OCI-LY3 (cell line): ENCODE measurements at regions not wholly inside any gene's neighbourhood (a gene's known extent, or its start where the extent isn't known, plus 50 kb on each side); places are given as distances from the start of the nearest gene placed in this dataset.

Experiments used
- H2AFZ ChIP-seq: fragments of 200-600, 300-600 bp; shearing (Covaris generic); 2 replicates; pipeline ENCODE4 v1.6.0; 2014; ENCODE audit warnings: antibody characterized with exemption, low read depth, low read length
- H3K27ac ChIP-seq: fragments of 200-600, 300-600 bp; sonication (generic); 2 replicates; pipeline ENCODE4 v1.5.1; 2014; ENCODE audit warnings: mild to moderate bottlenecking, low read length, moderate library complexity, mixed read lengths
- H3K27me3 ChIP-seq: fragments of 200-600, 300-600 bp; sonication (generic); 2 replicates; pipeline ENCODE4 v1.6.1; 2014; ENCODE audit warnings: low read depth, low read length, mixed read lengths
- H3K36me3 ChIP-seq: fragments of 200-600, 300-600 bp; sonication (generic); replicated peaks from 2 replicates; pipeline ENCODE3; 2014; ENCODE audit warnings: low read depth, low read length, mixed read lengths
- H3K4me1 ChIP-seq: fragments of 300-600, 200-600 bp; sonication (generic); 2 replicates; pipeline ENCODE4 v1.6.1; 2014; ENCODE audit warnings: low read length, mixed read lengths
- H3K4me2 ChIP-seq: fragments of 200-600, 300-600 bp; sonication (generic); 2 replicates; pipeline ENCODE4 v1.6.1; 2014; ENCODE audit warnings: low read length, mixed read lengths
- H3K4me3 ChIP-seq: fragments of 300-600, 200-600 bp; sonication (generic); 2 replicates; pipeline ENCODE4 v1.5.1; 2014; ENCODE audit warnings: antibody characterized with exemption, mild to moderate bottlenecking, low read length, moderate library complexity
- H3K79me2 ChIP-seq: fragments of 300-600, 200-600 bp; shearing (Covaris generic); 2 replicates; pipeline ENCODE4 v1.6.1; 2014; ENCODE audit warnings: mild to moderate bottlenecking, low read length, mixed read lengths
- H3K9ac ChIP-seq: fragments of 300-600, 200-600 bp; shearing (Covaris generic); 2 replicates; pipeline ENCODE4 v1.6.0; 2014; ENCODE audit warnings: mild to moderate bottlenecking, low read length, moderate library complexity
- H3K9me3 ChIP-seq: fragments of 200-600, 300-600 bp; shearing (Covaris generic); 2 replicates; pipeline ENCODE4 v1.6.1; 2014; ENCODE audit warnings: low read length, mixed read lengths; ENCODE audit not compliant: insufficient read depth
- H4K20me1 ChIP-seq: fragments of 200-600, 300-600 bp; sonication (generic); 2 replicates; pipeline ENCODE4 v1.6.1; 2016; ENCODE audit warnings: low read length, mixed read lengths; ENCODE audit not compliant: insufficient read depth
- EZH2phosphoT487 ChIP-seq: fragments of 200-600 bp; shearing (Covaris generic); IDR thresholded peaks from 2 replicates; pipeline ENCODE4 v1.6.1; 2018; ENCODE audit warnings: antibody characterized with exemption, mixed run types, low read depth
- TF ChIP-seq, protein P1 (sequence below): fragments of 200-600, 300-600 bp; sonication (generic); IDR thresholded peaks from 2 replicates; pipeline ENCODE4 v1.5.1; 2014; ENCODE audit warnings: antibody characterized with exemption, low read length, low read depth

DNA sequence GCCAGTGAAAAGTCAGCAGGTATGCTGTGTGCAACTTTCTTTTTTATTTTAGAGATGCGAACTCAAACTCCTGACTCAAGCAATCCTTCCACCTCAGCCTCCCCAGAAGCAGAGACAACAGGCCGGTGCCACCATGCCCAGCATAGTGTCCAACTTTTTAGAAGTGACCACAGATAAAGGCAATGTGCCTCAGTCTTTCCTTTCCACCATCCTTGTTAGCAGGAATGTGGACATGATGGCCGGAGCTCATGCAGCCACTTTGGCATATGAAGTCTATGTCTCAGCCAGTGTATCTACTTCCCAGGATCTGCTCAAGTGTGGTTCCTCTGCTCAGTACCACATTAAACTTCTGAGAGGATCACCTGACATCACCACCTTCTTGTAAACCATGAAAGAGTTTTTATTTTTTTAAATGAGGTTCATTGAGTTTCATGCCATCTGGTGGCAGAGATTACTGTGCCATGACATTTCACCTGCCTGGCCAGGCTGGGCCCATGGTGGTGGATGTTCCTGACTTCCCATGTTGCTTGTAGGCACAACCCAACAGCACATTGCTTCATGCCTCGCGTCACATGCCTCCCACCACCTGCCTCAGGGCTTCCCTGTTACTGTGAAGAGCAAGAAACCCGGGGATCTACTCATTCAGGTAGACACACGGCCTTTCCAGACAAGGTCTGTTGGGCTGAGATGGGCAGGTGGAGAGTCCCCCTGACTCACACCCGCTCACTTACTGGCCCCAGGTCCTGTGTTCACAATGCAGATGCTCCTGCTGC is 216.5 kb downstream of the LY86 start:
- Histone ChIP-seq H3K36me3 (peaks cover 5% of the 10 kb centered on the region), H3K4me2 (peak overlapping the region; percentile 73; the same call in 1 of the 2 replicates), H4K20me1 (no peaks in the 10 kb centered on the region), H2AFZ (no peak overlapping the region), H3K9me3 (no peaks in the 10 kb centered on the region; the same call in 1 of the 2 replicates), H3K27ac (no peak overlapping the region), H3K27me3 (peaks cover 59% of the 10 kb centered on the region), H3K4me3 (no peak overlapping the region), H3K79me2 (no peaks in the 10 kb centered on the region), H3K4me1 (peaks cover 66% of the 10 kb centered on the region), H3K9ac (no peak overlapping the region)
- no peak for TF ChIP-seq EZH2phosphoT487
- TF ChIP-seq, protein P1, sequence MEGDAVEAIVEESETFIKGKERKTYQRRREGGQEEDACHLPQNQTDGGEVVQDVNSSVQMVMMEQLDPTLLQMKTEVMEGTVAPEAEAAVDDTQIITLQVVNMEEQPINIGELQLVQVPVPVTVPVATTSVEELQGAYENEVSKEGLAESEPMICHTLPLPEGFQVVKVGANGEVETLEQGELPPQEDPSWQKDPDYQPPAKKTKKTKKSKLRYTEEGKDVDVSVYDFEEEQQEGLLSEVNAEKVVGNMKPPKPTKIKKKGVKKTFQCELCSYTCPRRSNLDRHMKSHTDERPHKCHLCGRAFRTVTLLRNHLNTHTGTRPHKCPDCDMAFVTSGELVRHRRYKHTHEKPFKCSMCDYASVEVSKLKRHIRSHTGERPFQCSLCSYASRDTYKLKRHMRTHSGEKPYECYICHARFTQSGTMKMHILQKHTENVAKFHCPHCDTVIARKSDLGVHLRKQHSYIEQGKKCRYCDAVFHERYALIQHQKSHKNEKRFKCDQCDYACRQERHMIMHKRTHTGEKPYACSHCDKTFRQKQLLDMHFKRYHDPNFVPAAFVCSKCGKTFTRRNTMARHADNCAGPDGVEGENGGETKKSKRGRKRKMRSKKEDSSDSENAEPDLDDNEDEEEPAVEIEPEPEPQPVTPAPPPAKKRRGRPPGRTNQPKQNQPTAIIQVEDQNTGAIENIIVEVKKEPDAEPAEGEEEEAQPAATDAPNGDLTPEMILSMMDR = no peak

GRCh38 chr6:6806844-6807518 is 218.5 kb downstream of the LY86 start:
- no peak overlapping the region for H3K27ac ChIP-seq
- no peak overlapping the region for H2AFZ ChIP-seq
- H3K9me3 ChIP-seq = no peaks in the 10 kb centered on the region; the same call in 1 of the 2 replicates
- no peak overlapping the region for H3K9ac ChIP-seq
- H3K27me3 ChIP-seq = peaks cover 69% of the 10 kb centered on the region
- TF ChIP-seq, protein P1 = no peak
- TF ChIP-seq EZH2phosphoT487 = no peak
- H3K36me3 ChIP-seq = peaks cover 5% of the 10 kb centered on the region
- H3K4me1 ChIP-seq = peaks cover 63% of the 10 kb centered on the region
- no peaks in the 10 kb centered on the region for H4K20me1 ChIP-seq
- H3K79me2 ChIP-seq = no peaks in the 10 kb centered on the region
- H3K4me3 ChIP-seq = no peak overlapping the region
- H3K4me2 ChIP-seq = no peak overlapping the region

DNA sequence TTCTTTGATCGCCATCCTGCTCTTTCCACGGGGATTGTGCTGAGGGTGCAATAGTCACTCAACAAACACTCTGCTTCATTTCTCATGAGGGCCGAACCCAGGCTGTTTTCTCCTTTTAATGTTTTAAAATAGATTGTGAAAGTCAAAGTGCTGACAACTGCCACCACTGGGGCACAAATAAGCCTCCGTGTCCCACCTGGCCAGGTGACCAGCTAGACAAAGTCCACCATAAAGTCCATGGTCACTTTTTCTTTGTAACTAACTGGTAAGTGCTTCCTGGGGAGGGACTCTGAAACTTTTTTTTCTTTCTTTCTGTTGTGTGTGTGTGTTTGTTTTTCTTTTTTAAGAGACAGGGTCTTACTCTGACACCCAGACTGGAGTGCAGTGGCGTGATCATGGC is 219.8 kb downstream of the LY86 start:
- Histone ChIP-seq H2AFZ (no peak overlapping the region), H3K79me2 (no peaks in the 10 kb centered on the region), H3K9me3 (no peaks in the 10 kb centered on the region; the same call in 1 of the 2 replicates)

DNA sequence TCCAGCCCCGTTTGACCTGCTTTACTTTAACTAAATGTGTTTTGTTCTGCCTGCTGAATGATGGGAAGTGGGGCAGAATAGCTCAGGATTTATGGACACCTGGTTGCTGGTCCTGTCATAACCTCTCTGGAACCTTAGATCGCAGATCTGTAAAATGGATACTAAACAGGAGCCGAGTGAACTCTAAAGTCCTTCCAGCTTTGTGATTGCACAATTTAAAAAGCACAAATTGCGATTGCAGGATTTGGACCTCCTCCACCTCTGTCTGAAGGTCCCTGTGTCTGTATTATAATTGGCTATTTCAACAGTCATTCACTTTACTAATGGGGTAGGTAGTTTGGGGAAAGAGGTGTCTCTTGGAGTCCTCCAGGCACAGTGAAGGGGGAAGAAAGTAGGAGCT is 220.4 kb downstream of the LY86 start:
- no peak overlapping the region for H2AFZ ChIP-seq
- no peaks in the 10 kb centered on the region for H3K79me2 ChIP-seq

More for the DNA sequence above, 219.8 kb downstream of the LY86 start:
- H3K27ac ChIP-seq = no peak overlapping the region
- no peaks in the 10 kb centered on the region for H4K20me1 ChIP-seq
- peaks cover 5% of the 10 kb centered on the region for H3K36me3 ChIP-seq
- H3K4me2 ChIP-seq = no peak overlapping the region
- no peak overlapping the region for H3K9ac ChIP-seq
- H3K4me1 ChIP-seq = peaks cover 49% of the 10 kb centered on the region
- peaks cover 68% of the 10 kb centered on the region for H3K27me3 ChIP-seq
- no peak overlapping the region for H3K4me3 ChIP-seq
- TF ChIP-seq, protein P1 = no peak
- no peak for TF ChIP-seq EZH2phosphoT487

More for the DNA sequence above, 220.4 kb downstream of the LY86 start:
- peaks cover 44% of the 10 kb centered on the region for H3K4me1 ChIP-seq
- peaks cover 68% of the 10 kb centered on the region for H3K27me3 ChIP-seq
- no peak for TF ChIP-seq EZH2phosphoT487
- H4K20me1 ChIP-seq = no peaks in the 10 kb centered on the region
- H3K9me3 ChIP-seq = no peaks in the 10 kb centered on the region; the same call in 1 of the 2 replicates
- no peak overlapping the region for H3K4me2 ChIP-seq
- no peak overlapping the region for H3K4me3 ChIP-seq
- H3K9ac ChIP-seq = no peak overlapping the region
- no peak overlapping the region for H3K27ac ChIP-seq
- H3K36me3 ChIP-seq = peaks cover 5% of the 10 kb centered on the region
